K562 (cell line): ENCODE measurements at regions not wholly inside any gene's neighbourhood (a gene's known extent, or its start where the extent isn't known, plus 50 kb on each side); places are given as distances from the start of the nearest gene placed in this dataset.

Experiments
- ATAC-seq: fragments of 200-7000 bp; cut with Tn5 transposase; 3 replicates; pipeline ENCODE4 v1.9.1; 2020; ENCODE audit warnings: moderate library complexity
- BruUV-seq: library from RNA; stranded (reverse); fragments of 400-500 nt; replicated peaks from 2 replicates; lab custom pipeline; 2021; lab: Mats Ljungman, UMichigan
- CTCF ChIA-PET: fragments of 300-600 bp; formaldehyde crosslinking; extraction: SDS; loops from one replicate; lab custom pipeline; 2021; ENCODE audit warnings: low intra/inter-chr PET ratio; lab: Yijun Ruan, JAX
- POLR2A ChIA-PET: fragments of 300-600, 350-650 bp; sonication (Branson Sonifier 250); formaldehyde crosslinking; extraction: SDS; loops from one replicate; lab custom pipeline; 2021; ENCODE audit warnings: antibody characterized with exemption, inconsistent platforms; lab: Yijun Ruan, JAX
- DNase-seq, 4 experiments: peaks; one replicate each; pipeline versions ENCODE4 v3.0.0 to v3.0.0-alpha.2; 2011 to 2018; ENCODE audit warnings: low spot score in 3 of 4, mixed read lengths in 3 of 4; ENCODE audit errors: extremely low read depth in 1 of 4
- FAIRE-seq: peaks from 2 replicates; lab custom pipeline; 2011; peaks lifted over from hg19 to GRCh38; lab: Jason Lieb, UNC
- H2AFZ ChIP-seq: 2 replicates; pipeline ENCODE4 v1.6.0; 2011; ENCODE audit warnings: low read depth, low read length, control low read depth, inconsistent platforms
- H3K27ac ChIP-seq: fragments of 200-600 bp; 3 replicates; pipeline ENCODE4 v1.8.0; 2011; ENCODE audit warnings: low read depth, mild to moderate bottlenecking, control low read depth, inconsistent platforms, low read length, moderate library complexity, mixed read lengths; ENCODE audit errors: extremely low read depth
- H3K27me3 ChIP-seq, 2 experiments: fragments of 300-600 bp in 1 of 2; 2 replicates in 1 of 2; 3 replicates in 1 of 2; pipeline versions ENCODE4 v1.6.0 to v1.8.0; 2011; ENCODE audit warnings: inconsistent platforms in 2 of 2, low read length in 2 of 2, mild to moderate bottlenecking in 1 of 2, mixed read lengths in 1 of 2, moderate library complexity in 1 of 2; ENCODE audit not compliant: control insufficient read depth in 2 of 2, insufficient read depth in 2 of 2
- H3K36me3 ChIP-seq: fragments of 300-600 bp; 3 replicates; pipeline ENCODE4 v1.8.0; 2011; ENCODE audit warnings: mild to moderate bottlenecking, low read length, inconsistent platforms; ENCODE audit not compliant: control insufficient read depth, insufficient read depth
- H3K4me1 ChIP-seq, 2 experiments: fragments of 200-600 bp in 1 of 2; replicated peaks in 1 of 2; 2 replicates in 1 of 2; 3 replicates in 1 of 2; pipeline versions ENCODE4 v1.5.1 to v1.8.0; 2011; ENCODE audit warnings: inconsistent platforms in 2 of 2, low read length in 2 of 2, mild to moderate bottlenecking in 1 of 2, mixed read lengths in 1 of 2, moderate library complexity in 1 of 2; ENCODE audit not compliant: control insufficient read depth in 2 of 2, insufficient read depth in 2 of 2
- H3K4me2 ChIP-seq: 2 replicates; pipeline ENCODE4 v1.6.1; 2011; ENCODE audit warnings: low read length, control low read depth, inconsistent platforms, mixed read lengths; ENCODE audit not compliant: insufficient read depth
- H3K4me3 ChIP-seq: fragments of 200-600 bp; sonication (generic), shearing (Covaris generic); 2 replicates; pipeline ENCODE4 v1.5.1; 2016; ENCODE audit warnings: control low read depth, inconsistent platforms
- H3K79me2 ChIP-seq: fragments of 200-600 bp; 3 replicates; pipeline ENCODE4 v1.8.0; 2011; ENCODE audit warnings: low read length, inconsistent platforms; ENCODE audit not compliant: control insufficient read depth, insufficient read depth
- H3K9ac ChIP-seq, 2 experiments: 2 replicates each; pipeline versions ENCODE4 v1.6.0 to v1.6.1; 2011; ENCODE audit warnings: low read depth in 2 of 2, low read length in 2 of 2, control low read depth in 1 of 2, inconsistent platforms in 1 of 2, mild to moderate bottlenecking in 1 of 2, mixed read lengths in 1 of 2; ENCODE audit not compliant: insufficient read depth in 1 of 2
- H3K9me1 ChIP-seq: one replicate; pipeline ENCODE4 v1.6.0; 2011; ENCODE audit warnings: inconsistent platforms, mild to moderate bottlenecking, low read length, moderate library complexity; ENCODE audit not compliant: control insufficient read depth, insufficient read depth
- H3K9me3 ChIP-seq: replicated peaks from 2 replicates; pipeline ENCODE4 v1.5.1; 2011; ENCODE audit warnings: low read depth, low read length, inconsistent platforms; ENCODE audit not compliant: control insufficient read depth, insufficient read depth
- H4K20me1 ChIP-seq: replicated peaks from 2 replicates; pipeline ENCODE4 v1.6.1; 2011; ENCODE audit warnings: low read length, inconsistent platforms, mixed read lengths; ENCODE audit not compliant: control insufficient read depth, insufficient read depth
- BACH1 ChIP-seq: fragments of 200-800 bp; sonication (Bioruptor generic); IDR thresholded peaks from 2 replicates; pipeline ENCODE4 v1.6.1; 2016; ENCODE audit warnings: missing genetic modification characterization, missing compliant biosample characterization
- EGR1 ChIP-seq: fragments of 450-650 bp; conservative IDR thresholded peaks from 2 replicates; pipeline ENCODE4 v1.6.1; 2017; ENCODE audit warnings: mild to moderate bottlenecking
- TAF1 ChIP-seq: IDR thresholded peaks from 2 replicates; pipeline ENCODE4 v1.6.1; 2011; ENCODE audit warnings: mild to moderate bottlenecking, low read length, moderate library complexity; ENCODE audit not compliant: insufficient read depth, control insufficient read depth, severe bottlenecking; ENCODE audit errors: extremely low read depth
- TBP ChIP-seq: optimal IDR thresholded peaks from 2 replicates; pipeline ENCODE3; 2011; ENCODE audit warnings: low read depth, low read length, improper control_type of control experiment
- ZNF146 ChIP-seq: IDR thresholded peaks from one replicate; pipeline ENCODE4 v1.6.1; 2018; ENCODE audit warnings: missing compliant biosample characterization; ENCODE audit not compliant: unreplicated experiment
- ZNF263 ChIP-seq: sonication (generic); formaldehyde crosslinking; IDR thresholded peaks from 2 replicates; pipeline ENCODE4 v1.8.0; 2022; ENCODE audit warnings: mild to moderate bottlenecking, missing genetic modification reagents, borderline replicate concordance
- WGBS: fragments of 100-300 bp; shearing (Covaris generic); methylation state at CpG from one replicate; pipeline ENCODE4 v1.1.6; 2016; ENCODE audit warnings: low coverage, mixed read lengths; ENCODE audit not compliant: insufficient coverage; ENCODE audit errors: missing lambda C conversion rate; 5-methylcytosine and 5-hydroxymethylcytosine counted together
- in situ Hi-C: fragments of 300-500 bp; cut with MboI; formaldehyde crosslinking; loops from 4 replicates; pipeline ENCODE4 v1.15.0; 2018; ENCODE audit warnings: inconsistent platforms, mixed read lengths
- intact Hi-C: fragments of 100-400 bp; cut with micrococcal nuclease; formaldehyde crosslinking; loops from 2 replicates; pipeline ENCODE4 v1.14.2; 2022
- TF ChIP-seq, protein P1 (sequence below): fragments of 450-650 bp; conservative IDR thresholded peaks from 2 replicates; pipeline ENCODE4 v1.6.1; 2016; ENCODE audit warnings: missing genetic modification characterization, low read depth, mild to moderate bottlenecking, control low read depth, missing compliant biosample characterization

DNA sequence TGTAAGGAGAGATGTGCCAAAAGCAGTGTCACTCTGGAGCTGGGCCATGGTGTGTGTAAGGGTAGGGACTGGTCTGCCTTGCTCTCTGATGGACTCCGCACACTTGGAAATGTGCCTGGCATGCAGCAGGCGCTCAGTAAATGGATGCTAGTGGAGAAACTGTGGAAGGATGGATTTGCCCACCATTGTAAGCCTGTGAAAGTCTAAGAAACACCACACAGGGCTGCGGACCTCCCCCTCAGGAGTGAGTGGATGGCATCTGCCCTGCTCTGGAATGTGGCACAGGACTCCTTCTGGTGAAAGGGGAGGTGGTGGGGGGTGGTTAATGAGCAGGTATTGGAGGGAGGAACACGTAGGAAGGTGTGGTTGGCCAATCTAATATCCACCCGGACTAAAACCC is 62.2 kb upstream of the ACAN start:
- DNase-seq = no peak
- no peak overlapping the region for H3K9ac ChIP-seq
- ATAC-seq = no peak
- H3K36me3 ChIP-seq = no peaks in the 10 kb centered on the region
- H3K9me3 ChIP-seq = no peaks in the 10 kb centered on the region
- H3K27ac ChIP-seq = no peak overlapping the region
- no peaks in the 10 kb centered on the region for H3K79me2 ChIP-seq
- FAIRE-seq = no peak
- H2AFZ ChIP-seq = no peak overlapping the region
- CTCF ChIA-PET = no interaction called here
- no peaks in the 10 kb centered on the region for H3K9me1 ChIP-seq
- WGBS = 3% methylated on average over 5 of the region's 5 CpGs
- no peaks in the 10 kb centered on the region for H4K20me1 ChIP-seq
- peaks cover 0 to 6% of the 10 kb centered on the region in 2 experiments; a peak in 1 of 5 replicates for H3K4me1 ChIP-seq
- BruUV-seq = no TSS peak
- H3K27me3 ChIP-seq = peaks cover 19 to 49% of the 10 kb centered on the region in 2 experiments; a peak in 3 of 5 replicates
- POLR2A ChIA-PET = interaction anchor here (1.0 kb wide), 1 partner anchor 25 kb away, joined by 3 read pairs; no protein-coding TSS in a partner anchor
- intact Hi-C loops (no loop called here), in situ Hi-C loops (no loop called here)
- H3K4me2 ChIP-seq = no peak overlapping the region
- no peak overlapping the region for H3K4me3 ChIP-seq
- no peak for TF ChIP-seq TBP
- TF ChIP-seq TAF1 = no peak
- TF ChIP-seq, protein P1, sequence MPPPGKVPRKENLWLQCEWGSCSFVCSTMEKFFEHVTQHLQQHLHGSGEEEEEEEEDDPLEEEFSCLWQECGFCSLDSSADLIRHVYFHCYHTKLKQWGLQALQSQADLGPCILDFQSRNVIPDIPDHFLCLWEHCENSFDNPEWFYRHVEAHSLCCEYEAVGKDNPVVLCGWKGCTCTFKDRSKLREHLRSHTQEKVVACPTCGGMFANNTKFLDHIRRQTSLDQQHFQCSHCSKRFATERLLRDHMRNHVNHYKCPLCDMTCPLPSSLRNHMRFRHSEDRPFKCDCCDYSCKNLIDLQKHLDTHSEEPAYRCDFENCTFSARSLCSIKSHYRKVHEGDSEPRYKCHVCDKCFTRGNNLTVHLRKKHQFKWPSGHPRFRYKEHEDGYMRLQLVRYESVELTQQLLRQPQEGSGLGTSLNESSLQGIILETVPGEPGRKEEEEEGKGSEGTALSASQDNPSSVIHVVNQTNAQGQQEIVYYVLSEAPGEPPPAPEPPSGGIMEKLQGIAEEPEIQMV = no peak
- no peak for TF ChIP-seq ZNF146 (CRISPR knock-in tag)
- no peak for TF ChIP-seq BACH1 (tag)
- no peak for TF ChIP-seq ZNF263 (CRISPR knock-in tag)
- TF ChIP-seq EGR1 = no peak
